ENCODE measurements at regions not wholly inside any gene's neighbourhood (a gene's known extent, or its start where the extent isn't known, plus 50 kb on each side); places are given as distances from the start of the nearest gene placed in this dataset.

DNA sequence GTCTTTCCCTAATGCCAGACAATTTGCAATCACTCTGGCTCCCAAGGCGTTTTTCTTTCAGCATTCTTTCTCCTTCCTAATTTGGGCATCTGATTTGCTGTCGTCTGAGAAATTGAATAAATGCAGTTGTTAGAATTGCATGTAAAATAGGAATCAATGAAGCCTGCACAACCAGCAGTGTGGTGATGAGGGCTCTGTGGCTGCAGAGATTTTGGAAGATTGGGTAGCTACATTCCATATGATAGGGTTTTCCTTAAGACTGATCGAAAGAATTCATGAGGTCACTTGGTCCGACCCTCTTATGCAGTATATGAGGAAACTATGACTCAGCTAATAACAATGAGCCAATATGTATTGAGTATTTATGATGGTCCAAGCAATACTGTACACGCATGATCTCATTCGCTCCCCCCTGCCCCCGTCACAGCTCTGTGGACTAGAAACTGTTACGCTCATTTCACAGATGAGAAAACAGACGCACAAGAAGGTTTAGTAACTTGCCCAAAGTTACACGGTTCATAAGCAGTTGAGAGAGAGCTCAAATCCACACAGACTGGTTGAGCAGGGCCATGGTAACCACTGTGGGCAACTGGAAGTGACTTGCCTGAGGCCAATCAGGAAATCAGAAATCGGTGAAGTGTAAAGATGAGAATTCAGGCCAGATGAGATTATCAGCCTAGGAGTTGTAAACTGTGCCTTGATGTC is 527.2 kb downstream of the GATA3 start:
- TF ChIP-seq CTCF (IDR thresholded peaks at IDR 0.05) (no peak), POLR2A (IDR thresholded peaks at IDR 0.05) (no peak)

All from thyroid gland (tissue), 4 donors.